Muscle of leg (tissue), 3 donors: ENCODE measurements at regions not wholly inside any gene's neighbourhood (a gene's known extent, or its start where the extent isn't known, plus 50 kb on each side); places are given as distances from the start of the nearest gene placed in this dataset.
A peak's percentile ranks its signal among the peaks of the same experiment; 100 is the strongest.
"Not testable (repeated sequence)": the region's sequence is repeated elsewhere in the genome, so short reads cannot be mapped to it uniquely, and the experiment has no call there.

Experiments used
- DNase-seq: peaks from one replicate; pipeline ENCODE4 v3.0.0; 2013
- H3K27ac ChIP-seq: one replicate; pipeline ENCODE4 v1.5.1; 2013; ENCODE audit warnings: mild to moderate bottlenecking, low read length, control low read depth
- H3K27me3 ChIP-seq: one replicate; pipeline ENCODE4 v1.6.1; 2013; ENCODE audit warnings: low read length; ENCODE audit not compliant: control insufficient read depth, insufficient read depth
- H3K36me3 ChIP-seq: one replicate; pipeline ENCODE4 v1.6.1; 2013; ENCODE audit warnings: low read length; ENCODE audit not compliant: control insufficient read depth, insufficient read depth
- H3K4me1 ChIP-seq: one replicate; pipeline ENCODE4 v1.6.1; 2013; ENCODE audit warnings: low read length; ENCODE audit not compliant: control insufficient read depth, insufficient read depth
- H3K4me3 ChIP-seq: one replicate; pipeline ENCODE4 v1.5.1; 2013; ENCODE audit warnings: low read length, control low read depth
- H3K9me3 ChIP-seq: replicated peaks from 2 replicates; pipeline ENCODE4 v1.6.1; 2013; ENCODE audit warnings: low read depth, low read length; ENCODE audit not compliant: control insufficient read depth
- WGBS: methylation state at CpG from one replicate; pipeline ENCODE4 v1.1.5; 2013; ENCODE audit warnings: missing lambda C conversion rate; ENCODE audit not compliant: insufficient coverage; 5-methylcytosine and 5-hydroxymethylcytosine counted together

- not testable (repeated sequence) for H3K36me3 ChIP-seq, H3K4me3 ChIP-seq, H3K9me3 ChIP-seq, H3K27me3 ChIP-seq, H3K4me1 ChIP-seq, H3K27ac ChIP-seq, DNase-seq
- WGBS = no CpG with 5 or more reads among the region's 3 CpGs
Observed at GRCh38 chr14:45919995-45920394, 667.0 kb upstream of the MIS18BP1 start.

- no peak overlapping the region for H3K4me3 ChIP-seq
- H3K27ac ChIP-seq = no peak overlapping the region
- H3K36me3 ChIP-seq = no peaks in the 10 kb centered on the region
- WGBS = 25% methylated on average over 1 of the region's 3 CpGs
- peak; percentile 44 for DNase-seq
- peaks cover 9% of the 10 kb centered on the region for H3K9me3 ChIP-seq
- H3K27me3 ChIP-seq = no peaks in the 10 kb centered on the region
- H3K4me1 ChIP-seq = no peaks in the 10 kb centered on the region
Observed at GRCh38 chr14:45916340-45916953, 663.4 kb upstream of the MIS18BP1 start.

GRCh38 chr14:45907782-45908181 lies 654.8 kb upstream of the MIS18BP1 start:
- Histone ChIP-seq H3K9me3 (no peaks in the 10 kb centered on the region), H3K27ac (no peak overlapping the region), H3K36me3 (no peaks in the 10 kb centered on the region), H3K4me1 (no peaks in the 10 kb centered on the region), H3K4me3 (no peak overlapping the region), H3K27me3 (no peaks in the 10 kb centered on the region)
- no peak for DNase-seq
- no CpG with 5 or more reads among the region's 1 CpG for whole genome bisulfite sequencing

- Histone ChIP-seq H3K4me1 (no peaks in the 10 kb centered on the region), H3K9me3 (no peaks in the 10 kb centered on the region), H3K4me3 (no peak overlapping the region), H3K36me3 (no peaks in the 10 kb centered on the region), H3K27ac (no peak overlapping the region), H3K27me3 (no peaks in the 10 kb centered on the region)
- DNase-seq = no peak
- no CpG with 5 or more reads among the region's 1 CpG for WGBS
Observed at GRCh38 chr14:45906257-45906656, 653.3 kb upstream of the MIS18BP1 start.

- DNase-seq = no peak
Observed at GRCh38 chr14:45905672-45906071, 652.7 kb upstream of the MIS18BP1 start.

GRCh38 chr14:45904314-45904713 lies 651.3 kb upstream of the MIS18BP1 start:
- DNase-seq = no peak
- Histone ChIP-seq H3K36me3 (no peaks in the 10 kb centered on the region), H3K27me3 (no peaks in the 10 kb centered on the region), H3K4me3 (no peak overlapping the region), H3K4me1 (no peaks in the 10 kb centered on the region), H3K27ac (no peak overlapping the region), H3K9me3 (no peaks in the 10 kb centered on the region)
- no CpG with 5 or more reads among the region's 1 CpG for WGBS

More at GRCh38 chr14:45905672-45906071, 652.7 kb upstream of the MIS18BP1 start:
- no peak overlapping the region for H3K4me3 ChIP-seq
- no CpG with 5 or more reads among the region's 1 CpG for WGBS
- no peaks in the 10 kb centered on the region for H3K36me3 ChIP-seq
- H3K4me1 ChIP-seq = no peaks in the 10 kb centered on the region
- H3K9me3 ChIP-seq = no peaks in the 10 kb centered on the region
- H3K27me3 ChIP-seq = no peaks in the 10 kb centered on the region
- H3K27ac ChIP-seq = no peak overlapping the region

- Histone ChIP-seq H3K9me3 (no peaks in the 10 kb centered on the region), H3K4me3 (no peak overlapping the region), H3K27ac (no peak overlapping the region), H3K27me3 (no peaks in the 10 kb centered on the region), H3K36me3 (no peaks in the 10 kb centered on the region), H3K4me1 (no peaks in the 10 kb centered on the region)
- WGBS = no CpG with 5 or more reads among the region's 3 CpGs
- DNase-seq = no peak
Observed at GRCh38 chr14:45902241-45902640, 649.2 kb upstream of the MIS18BP1 start.

GRCh38 chr14:45897439-45897838 lies 644.4 kb upstream of the MIS18BP1 start:
- H3K36me3 ChIP-seq = no peaks in the 10 kb centered on the region
- no peak for DNase-seq
- no peaks in the 10 kb centered on the region for H3K27me3 ChIP-seq
- H3K9me3 ChIP-seq = no peaks in the 10 kb centered on the region
- H3K4me3 ChIP-seq = no peak overlapping the region
- WGBS = 60% methylated on average over 1 of the region's 3 CpGs
- H3K27ac ChIP-seq = no peak overlapping the region
- H3K4me1 ChIP-seq = no peaks in the 10 kb centered on the region

GRCh38 chr14:45893127-45893526 lies 640.1 kb upstream of the MIS18BP1 start:
- 80% methylated on average over 2 of the region's 3 CpGs for WGBS
- H3K9me3 ChIP-seq = no peaks in the 10 kb centered on the region
- H3K4me3 ChIP-seq = no peak overlapping the region
- no peaks in the 10 kb centered on the region for H3K27me3 ChIP-seq
- H3K36me3 ChIP-seq = no peaks in the 10 kb centered on the region
- no peak overlapping the region for H3K27ac ChIP-seq
- no peak for DNase-seq
- H3K4me1 ChIP-seq = peaks cover 3% of the 10 kb centered on the region

- Histone ChIP-seq H3K27me3 (no peaks in the 10 kb centered on the region), H3K36me3 (no peaks in the 10 kb centered on the region), H3K27ac (no peak overlapping the region), H3K4me3 (no peak overlapping the region), H3K9me3 (no peaks in the 10 kb centered on the region), H3K4me1 (peaks cover 3% of the 10 kb centered on the region)
- peak; percentile 3 for DNase-seq
- 34% methylated on average over 12 of the region's 18 CpGs for WGBS
Observed at GRCh38 chr14:45891417-45892080, 638.5 kb upstream of the MIS18BP1 start.
